ENCODE measurements at regions not wholly inside any gene's neighbourhood (a gene's known extent, or its start where the extent isn't known, plus 50 kb on each side); places are given as distances from the start of the nearest gene placed in this dataset.
A peak's percentile ranks its signal among the peaks of the same experiment; 100 is the strongest.

DNA sequence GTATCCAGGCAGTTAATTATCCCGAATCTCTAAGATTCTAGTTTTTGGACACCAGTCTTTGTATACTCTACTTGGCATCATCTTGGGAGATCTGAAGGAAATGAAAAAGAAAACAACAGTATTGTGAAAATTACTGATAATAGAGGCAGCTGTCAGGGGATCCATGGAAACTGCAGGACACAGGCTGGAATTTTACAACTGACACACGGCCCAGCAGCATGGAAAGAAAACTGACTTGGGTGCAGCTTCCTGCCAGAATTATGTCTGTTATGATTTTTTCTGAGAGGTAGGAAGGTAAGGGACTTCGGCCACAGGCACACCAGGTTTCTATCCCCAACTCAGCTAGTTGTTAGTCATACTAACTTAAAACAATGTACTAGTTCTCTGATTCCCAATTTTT, 57.7 kb upstream of the ERBB4 start:
- no peak for DNase-seq

DNA sequence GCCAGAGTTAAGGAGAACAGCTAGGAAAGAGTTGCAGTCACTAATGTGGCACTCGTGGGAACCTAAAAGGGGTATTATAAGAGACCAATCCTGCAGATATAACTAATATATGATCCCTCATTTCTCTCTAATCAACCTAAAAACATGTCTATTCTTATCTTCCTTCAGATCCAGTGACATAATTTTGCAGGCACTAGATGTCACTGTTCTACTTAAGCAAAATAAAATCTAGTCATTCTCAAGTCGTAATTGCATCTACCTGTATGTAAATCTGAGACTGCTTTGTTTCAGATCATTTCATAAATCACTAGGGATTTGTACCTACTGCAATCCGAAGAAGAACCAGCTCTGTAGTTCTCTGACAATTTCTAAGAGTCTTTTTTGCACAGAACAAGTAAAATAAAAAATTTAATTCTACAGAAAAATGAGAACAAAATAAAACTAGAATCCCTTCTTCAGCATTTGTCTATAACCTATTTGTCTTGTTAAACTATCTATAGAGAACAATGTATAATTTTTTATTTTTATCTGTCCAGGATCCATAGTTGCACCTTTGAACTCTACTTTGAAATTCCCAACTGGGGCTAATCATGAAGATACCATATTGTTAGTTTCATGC, 56.5 kb upstream of the ERBB4 start:
- DNase-seq = peak; percentile 67

- DNase-seq = no peak
Measured at GRCh38 chr2:212592695-212593094, 54.1 kb upstream of the ERBB4 start.
